ENCODE measurements at regions not wholly inside any gene's neighbourhood (a gene's known extent, or its start where the extent isn't known, plus 50 kb on each side); places are given as distances from the start of the nearest gene placed in this dataset.
"Not testable (repeated sequence)": the region's sequence is repeated elsewhere in the genome, so short reads cannot be mapped to it uniquely, and the experiment has no call there.

GRCh38 chr11:86144846-86145245, 76.0 kb upstream of the PICALM start:
- no peak for DNase-seq

GRCh38 chr11:86144087-86144486, 75.2 kb upstream of the PICALM start:
- not testable (repeated sequence) for DNase-seq

- no peak for DNase-seq
Measured at GRCh38 chr11:86143087-86144030, 74.5 kb upstream of the PICALM start.

GRCh38 chr11:86142170-86142569, 73.3 kb upstream of the PICALM start:
- DNase-seq = no peak

GRCh38 chr11:86141727-86142126, 72.8 kb upstream of the PICALM start:
- no peak for DNase-seq

GRCh38 chr11:86140334-86140990, 71.6 kb upstream of the PICALM start:
- DNase-seq = no peak

- DNase-seq = peak; percentile 19
Measured at GRCh38 chr11:86138958-86139357, 70.1 kb upstream of the PICALM start.

- no peak for DNase-seq
Measured at GRCh38 chr11:86136538-86136937, 67.7 kb upstream of the PICALM start.

- DNase-seq = no peak
Measured at GRCh38 chr11:86135319-86135714, 66.4 kb upstream of the PICALM start.

- DNase-seq = no peak
Measured at GRCh38 chr11:86134580-86135318, 65.9 kb upstream of the PICALM start.

- no peak for DNase-seq
Measured at GRCh38 chr11:86132667-86133249, 63.9 kb upstream of the PICALM start.

- DNase-seq = no peak
Measured at GRCh38 chr11:86129740-86130540, 61.1 kb upstream of the PICALM start.

- no peak for DNase-seq
Measured at GRCh38 chr11:86128914-86129313, 60.0 kb upstream of the PICALM start.

- no peak for DNase-seq
Measured at GRCh38 chr11:86126862-86127261, 58.0 kb upstream of the PICALM start.

- DNase-seq = no peak
Measured at GRCh38 chr11:86124251-86125233, 55.7 kb upstream of the PICALM start.

GRCh38 chr11:86122773-86123172, 53.9 kb upstream of the PICALM start:
- DNase-seq = no peak

GRCh38 chr11:86120807-86121206, 51.9 kb upstream of the PICALM start:
- DNase-seq = no peak

- no peak for DNase-seq
Measured at GRCh38 chr11:86119906-86120305, 51.0 kb upstream of the PICALM start.

GRCh38 chr11:86119077-86119476, 50.2 kb upstream of the PICALM start:
- DNase-seq = no peak
